IPS-NIHi7 (cell line): ENCODE measurements at regions not wholly inside any gene's neighbourhood (a gene's known extent, or its start where the extent isn't known, plus 50 kb on each side); places are given as distances from the start of the nearest gene placed in this dataset.
A peak's percentile ranks its signal among the peaks of the same experiment; 100 is the strongest.
"Not testable (repeated sequence)": the region's sequence is repeated elsewhere in the genome, so short reads cannot be mapped to it uniquely, and the experiment has no call there.

Source experiments
- DNase-seq: peaks from one replicate; pipeline ENCODE4 v3.0.0; 2012; ENCODE audit warnings: mixed read lengths; ENCODE audit errors: extremely low spot score

GRCh38 chr2:34578641-34579040, 979.5 kb upstream of the FAM98A start:
- no peak for DNase-seq

GRCh38 chr2:34570266-34570872, 971.3 kb upstream of the FAM98A start:
- peak; percentile 60 for DNase-seq

- DNase-seq = no peak
These were observed 968.0 kb upstream of the FAM98A start for GRCh38 chr2:34567128-34567527.

GRCh38 chr2:34552337-34552736, 953.2 kb upstream of the FAM98A start:
- no peak for DNase-seq

DNA sequence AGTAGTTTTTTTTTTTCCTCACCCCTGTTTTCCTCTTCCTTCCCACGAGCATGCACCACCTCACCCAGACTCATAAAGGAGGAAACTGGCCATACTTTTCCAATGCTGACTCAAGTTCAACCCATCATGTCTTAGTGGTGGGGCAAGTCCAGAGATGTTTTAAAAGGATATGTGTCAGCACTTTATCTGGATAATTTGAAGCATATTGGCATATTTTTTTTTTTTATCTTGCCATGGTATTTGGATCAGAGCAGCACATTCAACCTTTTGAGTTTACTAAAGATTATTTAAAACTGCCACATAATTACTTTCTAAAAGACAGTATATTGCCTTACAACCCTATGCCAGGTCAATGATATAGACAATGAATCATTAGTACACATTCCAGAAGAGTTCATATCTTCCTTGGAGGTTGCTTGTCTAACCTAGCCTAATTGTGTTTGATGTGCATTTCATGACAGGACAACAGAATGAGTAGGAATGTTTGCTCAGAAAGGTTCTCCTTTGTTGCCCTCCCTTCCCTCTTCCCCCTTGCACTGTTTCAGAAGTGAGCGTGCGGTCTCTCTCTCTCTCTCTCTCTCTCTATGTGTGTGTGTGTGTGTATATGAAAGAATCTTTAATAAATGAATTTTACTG, 950.7 kb upstream of the FAM98A start:
- DNase-seq = no peak

DNA sequence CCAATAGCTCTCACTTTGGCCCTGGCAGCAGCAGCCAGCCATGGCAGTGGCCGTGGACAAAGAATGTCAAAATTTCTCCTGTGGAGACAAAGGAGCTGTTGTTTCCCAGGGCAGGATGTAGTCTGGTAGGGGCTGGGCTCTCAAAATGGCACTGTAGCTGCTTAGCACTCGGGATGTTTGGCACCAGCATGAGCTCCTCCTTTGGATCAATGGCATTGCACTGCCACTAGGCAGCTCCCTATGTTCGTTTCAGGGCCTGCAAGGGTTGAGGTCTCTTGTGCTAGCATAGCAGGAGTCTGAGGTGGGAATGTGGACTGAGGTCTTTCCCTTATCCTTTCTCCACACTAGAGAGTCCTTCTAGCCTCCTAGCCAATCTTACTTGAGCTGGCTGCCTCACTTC, 948.8 kb upstream of the FAM98A start:
- DNase-seq = no peak

DNA sequence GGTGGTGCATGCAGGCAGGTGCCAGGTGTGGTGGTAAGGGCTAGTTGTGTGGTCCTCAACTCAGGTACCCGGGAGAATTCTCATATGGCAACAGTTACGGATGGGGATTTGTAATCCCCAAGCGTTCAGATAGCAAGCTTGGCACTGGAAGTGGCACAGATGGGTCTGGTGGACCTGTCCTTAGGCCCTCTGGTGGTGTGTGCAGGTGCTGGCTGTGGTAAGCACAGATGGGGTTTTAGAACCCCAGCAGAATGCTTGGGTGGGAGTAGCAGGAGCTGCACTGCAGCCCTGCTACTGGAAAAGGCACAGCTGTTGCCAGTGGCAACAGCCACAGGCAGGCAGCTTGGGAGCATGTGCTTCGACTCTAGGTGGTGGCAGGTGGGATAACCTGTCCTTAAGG, 948.2 kb upstream of the FAM98A start:
- DNase-seq = no peak

DNA sequence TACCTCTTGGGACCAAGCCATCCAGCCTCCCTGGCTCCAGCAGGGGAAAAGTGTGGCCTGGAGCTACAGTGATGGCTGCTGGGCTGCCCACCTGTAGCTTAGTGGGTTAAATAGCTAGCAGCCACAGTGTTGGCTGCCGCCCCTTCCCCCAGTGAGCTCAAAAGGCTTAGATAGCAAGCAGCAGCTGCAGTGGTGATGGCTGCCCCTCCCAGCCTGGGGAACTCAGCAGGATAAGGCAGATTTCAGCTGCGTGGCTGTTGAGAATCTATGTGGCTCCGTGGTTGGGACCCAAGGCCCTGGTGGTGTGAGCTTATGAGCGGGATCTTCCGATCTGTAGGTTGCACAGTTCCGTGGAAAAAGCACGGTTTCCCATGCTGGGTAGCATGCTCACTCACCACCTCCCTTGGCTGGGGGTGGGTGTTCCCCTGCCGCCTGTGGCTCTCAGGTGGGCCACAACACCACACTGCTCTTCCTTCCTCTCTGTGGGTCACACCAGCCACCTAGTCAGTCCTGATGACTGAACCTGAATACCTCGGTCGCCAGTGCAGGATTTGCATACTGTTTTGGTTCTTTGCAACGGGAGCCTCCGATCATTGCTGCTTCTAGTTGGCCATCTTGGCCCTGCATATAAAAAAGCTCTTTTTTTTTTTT, 946.5 kb upstream of the FAM98A start:
- no peak for DNase-seq

- DNase-seq = no peak
These were observed 935.7 kb upstream of the FAM98A start for GRCh38 chr2:34534761-34535160.

GRCh38 chr2:34534341-34534740, 935.2 kb upstream of the FAM98A start:
- no peak for DNase-seq

DNA sequence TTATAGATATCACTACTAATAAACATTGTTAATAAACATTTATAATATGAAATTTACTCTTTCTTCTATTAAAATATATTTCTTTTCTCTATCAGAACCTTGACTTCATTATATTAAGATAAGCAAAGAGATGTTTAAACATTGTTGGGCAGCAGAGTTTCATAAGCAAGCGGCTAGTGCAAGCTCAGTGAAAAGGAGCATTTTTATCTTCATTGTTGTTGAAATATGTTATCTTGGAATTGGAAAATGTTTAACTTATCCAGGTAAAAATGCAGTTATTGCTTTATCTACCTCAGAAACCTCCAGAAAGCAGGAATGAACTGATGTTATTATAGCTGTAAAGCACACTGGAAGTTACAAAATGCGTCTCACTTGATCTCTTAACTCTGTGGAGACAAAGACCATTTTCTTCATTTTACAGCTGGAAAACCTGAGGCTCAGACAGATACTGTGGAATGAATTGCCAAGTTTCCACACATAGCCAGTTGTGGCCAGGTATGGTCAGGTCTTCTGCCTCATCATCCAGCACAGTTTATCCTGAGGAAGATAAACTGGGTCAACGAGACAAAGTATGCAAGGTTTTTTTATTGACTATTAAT, 934.6 kb upstream of the FAM98A start:
- DNase-seq = no peak

DNA sequence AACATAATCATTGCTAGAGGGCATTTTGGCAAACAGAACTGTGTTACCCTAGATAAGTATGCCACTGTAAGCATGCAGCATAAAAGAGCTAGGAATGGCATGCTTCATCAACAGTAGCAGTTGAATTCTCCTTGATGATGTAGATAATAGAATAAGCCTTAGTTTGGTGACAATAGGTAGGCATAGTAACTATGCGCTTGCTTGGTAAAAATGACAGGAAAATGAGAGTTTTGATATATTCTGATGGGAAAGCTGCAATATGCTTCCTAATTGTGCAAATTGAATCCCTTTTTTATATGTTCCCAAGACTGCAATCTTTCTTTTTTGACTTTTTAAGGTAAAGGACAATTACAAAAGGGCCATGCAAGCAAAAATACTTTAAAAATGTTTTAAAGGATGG, 930.9 kb upstream of the FAM98A start:
- DNase-seq = no peak

DNA sequence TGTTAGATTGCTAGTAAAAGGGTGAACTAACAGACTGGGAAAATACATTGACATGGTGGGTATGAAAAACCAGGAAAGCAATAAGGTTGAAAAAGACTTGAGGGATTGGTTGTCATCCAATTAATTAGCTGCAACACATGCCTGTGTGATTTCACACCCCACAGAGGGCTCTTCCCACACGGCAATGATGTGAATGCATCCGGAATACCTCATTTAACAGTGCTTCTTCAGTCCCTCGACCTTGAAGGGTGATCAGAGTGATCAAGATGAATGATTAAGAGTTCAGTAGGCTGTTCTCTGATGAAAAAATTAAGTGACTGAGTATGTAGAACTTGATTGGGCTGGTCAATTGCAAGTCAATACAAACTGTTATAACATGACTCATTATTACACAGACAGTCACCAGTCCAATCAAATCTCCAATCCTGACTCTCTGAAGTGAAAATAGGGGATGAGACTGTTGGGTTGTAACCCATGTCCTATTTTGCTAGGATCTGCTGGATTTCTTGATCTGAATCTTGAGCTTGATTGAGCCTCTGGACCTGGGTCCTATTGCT, 924.9 kb upstream of the FAM98A start:
- DNase-seq = no peak

- DNase-seq = no peak
These were observed 920.6 kb upstream of the FAM98A start for GRCh38 chr2:34519659-34520058.

- no peak for DNase-seq
These were observed 899.5 kb upstream of the FAM98A start for GRCh38 chr2:34498561-34498960.

DNA sequence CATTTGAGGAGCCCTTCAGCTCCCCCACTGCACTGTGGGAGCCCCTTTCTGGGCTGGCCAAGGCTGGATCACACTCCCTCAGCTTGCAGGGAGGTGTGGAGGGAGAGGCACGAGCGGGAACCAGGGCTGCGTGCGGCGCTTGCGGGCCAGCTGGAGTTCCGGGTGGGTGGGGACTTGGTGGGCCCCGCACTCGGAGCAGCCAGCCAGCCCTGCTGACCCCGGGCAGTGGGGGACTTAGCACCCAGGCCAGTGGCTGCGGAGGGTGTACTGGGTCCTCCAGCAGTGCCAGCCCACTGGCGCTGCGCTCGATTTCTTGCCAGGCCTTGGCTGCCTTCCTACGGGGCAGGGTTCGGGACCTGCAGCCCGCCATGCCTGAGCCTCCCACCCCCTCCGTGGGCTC, 895.1 kb upstream of the FAM98A start:
- DNase-seq = not testable (repeated sequence)

DNA sequence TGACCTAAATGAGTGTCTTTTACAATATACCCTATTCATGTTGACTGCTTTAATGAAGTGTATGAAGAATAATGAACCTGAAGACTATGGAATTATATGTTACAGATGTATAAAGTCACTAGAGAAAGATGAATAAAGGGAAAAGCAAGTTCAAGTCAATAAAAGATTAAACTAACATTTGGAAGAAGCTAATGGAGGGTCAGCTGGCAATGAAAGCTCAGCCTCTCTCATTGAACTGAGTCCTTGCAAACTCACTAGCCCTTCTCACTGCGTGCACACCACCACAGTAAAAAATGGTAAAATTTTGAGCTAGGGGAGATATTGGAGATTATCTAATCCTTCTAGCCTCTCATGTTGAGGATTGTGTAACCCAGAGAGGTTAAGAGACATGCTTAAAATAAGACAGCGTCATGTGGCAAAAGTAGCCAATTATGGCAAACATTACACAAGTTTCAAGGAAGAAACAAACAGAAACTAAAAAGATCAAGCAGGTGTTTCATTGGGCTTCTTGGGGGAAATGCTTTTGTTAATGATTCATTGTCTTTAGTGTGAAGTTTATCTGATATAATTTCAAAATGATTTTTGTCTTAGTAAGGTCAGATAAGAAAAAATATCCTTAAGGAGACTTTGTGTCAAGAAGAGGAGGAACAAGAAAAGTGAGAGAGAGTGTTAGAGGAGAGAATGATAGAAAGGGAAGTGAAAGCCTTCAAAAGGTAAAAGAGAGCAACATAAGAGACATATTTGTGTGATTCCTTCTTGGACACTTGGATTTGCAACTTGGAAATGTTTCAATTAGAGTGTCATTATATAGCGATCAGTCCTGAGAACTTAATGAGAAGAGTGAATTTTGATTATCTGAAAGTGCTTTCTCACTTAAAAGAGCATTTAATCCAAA, 893.7 kb upstream of the FAM98A start:
- DNase-seq = no peak

GRCh38 chr2:34486965-34487364, 887.9 kb upstream of the FAM98A start:
- DNase-seq = no peak

DNA sequence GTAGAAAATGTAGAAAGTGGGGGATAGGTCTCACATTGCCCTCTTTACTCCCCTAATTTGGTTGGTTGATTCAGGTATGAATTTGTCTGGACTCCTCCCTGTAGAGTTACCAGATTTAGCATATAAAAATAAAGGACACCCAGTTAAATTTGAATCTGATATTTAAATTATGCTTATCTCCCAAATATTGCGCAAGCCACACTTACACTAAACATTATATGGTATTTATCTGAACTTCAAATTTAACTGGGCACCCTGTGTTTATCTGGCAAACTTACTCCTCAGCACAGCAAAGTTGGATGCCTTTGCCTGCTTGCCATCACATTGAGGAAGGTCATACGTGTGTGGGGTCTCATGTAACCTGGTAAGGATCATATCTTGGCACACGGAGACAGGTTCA, 882.4 kb upstream of the FAM98A start:
- no peak for DNase-seq

DNA sequence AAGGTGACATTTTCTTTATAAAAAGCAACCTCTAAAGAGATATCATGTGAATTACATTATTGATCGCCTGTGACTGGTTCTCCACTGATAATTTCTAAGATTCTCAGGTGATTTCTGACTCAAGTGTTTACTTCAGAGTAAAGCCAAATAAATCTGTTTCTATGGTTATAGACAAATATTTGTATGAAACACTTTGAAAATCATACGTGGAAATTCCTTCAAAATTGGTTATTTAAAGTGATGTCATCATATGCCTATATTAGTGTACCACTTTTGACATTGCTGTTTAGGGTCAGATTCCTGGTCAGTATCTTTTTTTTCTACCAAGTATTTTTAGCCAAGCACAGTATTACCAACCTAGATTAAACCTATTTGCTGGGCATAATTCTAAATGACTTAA, 881.3 kb upstream of the FAM98A start:
- no peak for DNase-seq

DNA sequence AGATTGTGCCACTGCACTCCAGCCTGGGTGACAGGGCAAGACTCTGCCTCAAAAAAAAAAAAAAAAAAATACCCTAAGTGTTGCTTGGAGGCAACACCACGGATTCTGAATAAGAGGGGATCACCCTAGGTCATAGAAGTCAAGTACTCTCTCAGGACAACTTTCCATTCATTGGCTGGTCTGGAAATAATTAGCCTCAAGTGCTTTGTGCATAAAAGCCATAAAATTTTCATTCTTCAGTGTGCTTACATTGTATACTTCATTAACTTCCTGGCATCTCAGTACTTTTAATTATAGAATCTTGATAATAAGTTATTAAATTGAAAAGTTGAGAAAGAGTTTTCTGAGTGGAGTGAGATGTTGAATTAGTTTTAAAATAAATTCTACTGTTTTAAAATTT, 876.1 kb upstream of the FAM98A start:
- no peak for DNase-seq

DNA sequence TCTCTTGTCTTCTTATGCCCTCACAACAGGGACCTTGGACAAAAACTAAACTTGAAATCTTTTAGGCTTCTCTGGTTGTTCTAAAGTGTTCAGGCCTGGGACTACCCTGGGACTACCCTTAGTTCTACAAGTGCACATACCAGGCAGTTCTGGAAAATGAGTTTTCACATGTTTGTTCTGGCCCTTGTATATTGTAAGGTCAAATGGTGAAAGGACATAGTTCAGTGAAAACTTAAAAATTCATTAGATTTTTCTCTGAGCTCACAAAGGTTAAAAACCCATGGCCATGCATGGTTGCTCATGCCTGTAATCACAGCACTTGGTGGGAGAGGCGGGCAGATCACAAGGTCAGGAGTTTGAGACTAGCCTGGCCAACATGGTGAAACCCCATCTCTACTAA, 875.5 kb upstream of the FAM98A start:
- no peak for DNase-seq
